HFFc6 (cell line): ENCODE measurements at regions not wholly inside any gene's neighbourhood (a gene's known extent, or its start where the extent isn't known, plus 50 kb on each side); places are given as distances from the start of the nearest gene placed in this dataset.

Experiments
- DNase-seq: peaks from one replicate; pipeline ENCODE4 v3.0.0-alpha.2; 2018
- H3K27ac Mint-ChIP-seq: 2 replicates; pipeline ENCODE4 v1.8.0; 2020; ENCODE audit warnings: mild to moderate bottlenecking, mixed read lengths
- H3K27me3 Mint-ChIP-seq: 2 replicates; pipeline ENCODE4 v1.8.0; 2021; ENCODE audit warnings: mild to moderate bottlenecking, moderate library complexity, mixed read lengths; ENCODE audit not compliant: insufficient read depth
- H3K36me3 Mint-ChIP-seq: 2 replicates; pipeline ENCODE4 v1.8.0; 2021; ENCODE audit warnings: low read depth, mixed read lengths
- H3K4me1 Mint-ChIP-seq: 2 replicates; pipeline ENCODE4 v1.8.0; 2020; ENCODE audit warnings: low read depth, mixed read lengths
- H3K4me3 Mint-ChIP-seq: 2 replicates; pipeline ENCODE4 v1.8.0; 2020; ENCODE audit warnings: mild to moderate bottlenecking, moderate library complexity, mixed read lengths
- H3K9me3 Mint-ChIP-seq: 2 replicates; pipeline ENCODE4 v1.8.0; 2020; ENCODE audit warnings: mild to moderate bottlenecking, mixed read lengths
- CTCF ChIP-seq: fragments of 200-600 bp; sonication (generic); IDR thresholded peaks from 2 replicates; pipeline ENCODE4 v1.5.0; 2021; ENCODE audit warnings: antibody characterized with exemption, mild to moderate bottlenecking

DNA sequence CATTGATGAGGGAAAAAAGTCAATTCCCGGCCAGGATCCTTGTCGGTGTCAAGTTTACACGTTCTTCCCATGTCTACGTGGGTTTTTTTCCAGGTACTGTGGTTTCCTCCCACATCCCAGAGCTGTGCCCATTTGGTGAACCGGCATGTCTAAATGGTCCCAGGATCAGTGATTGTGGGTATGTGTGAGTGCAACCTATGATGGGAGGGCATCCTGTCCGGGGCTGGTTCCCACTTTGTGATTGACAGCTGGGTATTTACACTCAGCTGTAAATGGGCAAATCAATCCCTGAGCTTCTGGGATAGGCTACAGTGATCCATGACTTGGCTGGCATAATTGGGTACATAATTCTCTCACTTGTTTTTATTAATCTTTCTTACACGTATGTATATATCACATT, 91.2 kb upstream of the IRX6 start:
- H3K36me3 Mint-ChIP-seq = no peaks in the 10 kb centered on the region
- no peaks in the 10 kb centered on the region for H3K4me1 Mint-ChIP-seq
- peaks cover 10% of the 10 kb centered on the region for H3K9me3 Mint-ChIP-seq
- H3K27ac Mint-ChIP-seq = no peak overlapping the region
- H3K27me3 Mint-ChIP-seq = no peaks in the 10 kb centered on the region; the same call in 1 of the 2 replicates
- no peak overlapping the region for H3K4me3 Mint-ChIP-seq
- DNase-seq = no peak
- TF ChIP-seq CTCF = no peak

GRCh38 chr16:55233464-55233863, 90.5 kb upstream of the IRX6 start:
- Mint-ChIP-seq H3K36me3 (no peaks in the 10 kb centered on the region), H3K27me3 (no peaks in the 10 kb centered on the region; the same call in 1 of the 2 replicates)
- no peak for DNase-seq

GRCh38 chr16:55236655-55237054, 87.3 kb upstream of the IRX6 start:
- Mint-ChIP-seq H3K4me3 (no peak overlapping the region), H3K4me1 (no peaks in the 10 kb centered on the region), H3K27ac (no peak overlapping the region), H3K36me3 (no peaks in the 10 kb centered on the region), H3K9me3 (peaks cover 10% of the 10 kb centered on the region), H3K27me3 (no peaks in the 10 kb centered on the region; the same call in 1 of the 2 replicates)
- DNase-seq = no peak
- no peak for TF ChIP-seq CTCF

More at GRCh38 chr16:55233464-55233863, 90.5 kb upstream of the IRX6 start:
- no peak for TF ChIP-seq CTCF
- H3K4me3 Mint-ChIP-seq = no peak overlapping the region
- peaks cover 10% of the 10 kb centered on the region for H3K9me3 Mint-ChIP-seq
- no peaks in the 10 kb centered on the region for H3K4me1 Mint-ChIP-seq
- no peak overlapping the region for H3K27ac Mint-ChIP-seq

- Mint-ChIP-seq H3K4me1 (no peaks in the 10 kb centered on the region), H3K27ac (no peak overlapping the region), H3K9me3 (peaks cover 17% of the 10 kb centered on the region), H3K27me3 (peaks cover 2% of the 10 kb centered on the region; the same call in 1 of the 2 replicates), H3K4me3 (no peak overlapping the region), H3K36me3 (no peaks in the 10 kb centered on the region)
- DNase-seq = no peak
- no peak for TF ChIP-seq CTCF
Observed at GRCh38 chr16:55239723-55240122, 84.3 kb upstream of the IRX6 start.

DNA sequence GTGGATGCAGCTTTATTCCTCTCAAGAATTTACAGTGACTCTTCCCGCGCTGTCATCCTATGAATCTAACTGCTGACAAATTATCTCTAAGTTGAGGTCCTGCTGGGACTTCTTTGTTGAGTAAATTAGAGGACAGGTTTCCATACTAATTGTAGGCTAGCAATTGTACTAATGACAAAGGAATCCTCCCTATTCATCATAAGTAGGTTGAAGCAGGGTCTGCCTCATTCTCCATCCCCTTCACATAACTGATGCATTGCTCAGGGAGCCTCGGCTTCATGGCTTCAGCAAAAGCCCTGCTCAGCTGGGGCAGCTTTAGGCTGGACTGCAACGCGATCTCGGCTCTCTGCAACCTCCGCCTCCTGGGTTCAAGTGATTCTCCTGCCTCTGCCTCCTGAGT, 83.1 kb upstream of the IRX6 start:
- H3K36me3 Mint-ChIP-seq = no peaks in the 10 kb centered on the region

More for the DNA sequence above, 83.1 kb upstream of the IRX6 start:
- Mint-ChIP-seq H3K27ac (no peak overlapping the region), H3K27me3 (peaks cover 4% of the 10 kb centered on the region; the same call in 1 of the 2 replicates), H3K9me3 (peaks cover 17% of the 10 kb centered on the region), H3K4me3 (no peak overlapping the region), H3K4me1 (no peaks in the 10 kb centered on the region)
- no peak for TF ChIP-seq CTCF
- no peak for DNase-seq
